H1 (cell line): ENCODE measurements at regions not wholly inside any gene's neighbourhood (a gene's known extent, or its start where the extent isn't known, plus 50 kb on each side); places are given as distances from the start of the nearest gene placed in this dataset.

Source experiments
- CTCF ChIA-PET: fragments of 300-600 bp; sonication (Branson Sonifier 250); formaldehyde crosslinking; loops from one replicate; lab custom pipeline; 2021; ENCODE audit not compliant: partially characterized antibody; lab: Charles Lee
- POLR2A ChIA-PET: fragments of 300-600 bp; sonication (Branson Sonifier 250); formaldehyde crosslinking; loops from one replicate; lab custom pipeline; 2021; ENCODE audit warnings: inconsistent platforms; ENCODE audit not compliant: partially characterized antibody; lab: Charles Lee
- DNase-seq, 2 experiments: peaks; one replicate each; pipeline versions ENCODE4 v3.0.0 to v3.0.0-alpha.2; 2010 to 2022; ENCODE audit warnings: low spot score in 2 of 2, low read depth in 1 of 2, mixed read lengths in 1 of 2
- FAIRE-seq: peaks from 2 replicates; lab custom pipeline; 2011; peaks lifted over from hg19 to GRCh38; lab: Jason Lieb, UNC
- H2AFZ ChIP-seq: 2 replicates; pipeline ENCODE4 v1.8.1; 2012; ENCODE audit warnings: low read length, inconsistent platforms
- H2AK5ac ChIP-seq: 2 replicates; pipeline ENCODE4 v1.6.1; 2013; ENCODE audit warnings: low read depth, low read length
- H2BK120ac ChIP-seq: replicated peaks from 2 replicates; pipeline ENCODE3; 2013; ENCODE audit warnings: low read depth, low read length, inconsistent platforms
- H2BK12ac ChIP-seq: 2 replicates; pipeline ENCODE4 v1.6.1; 2013; ENCODE audit warnings: low read depth, low read length
- H2BK15ac ChIP-seq: 2 replicates; pipeline ENCODE4 v1.6.1; 2013; ENCODE audit warnings: low read length
- H2BK20ac ChIP-seq: 2 replicates; pipeline ENCODE4 v1.6.1; 2013; ENCODE audit warnings: low read length
- H2BK5ac ChIP-seq: 2 replicates; pipeline ENCODE4 v1.6.1; 2013; ENCODE audit warnings: low read depth, low read length
- H3K14ac ChIP-seq: 2 replicates; pipeline ENCODE4 v1.6.1; 2013; ENCODE audit warnings: inconsistent platforms; ENCODE audit not compliant: insufficient read length
- H3K18ac ChIP-seq: 2 replicates; pipeline ENCODE4 v1.6.1; 2013; ENCODE audit warnings: low read length; ENCODE audit errors: extremely low read depth
- H3K23ac ChIP-seq: 2 replicates; pipeline ENCODE4 v1.6.1; 2013; ENCODE audit warnings: inconsistent platforms; ENCODE audit not compliant: insufficient read length
- H3K23me2 ChIP-seq: 2 replicates; pipeline ENCODE4 v1.6.1; 2013; ENCODE audit warnings: low read depth, low read length
- H3K27ac ChIP-seq: 2 replicates; pipeline ENCODE4 v1.6.1; 2011; ENCODE audit warnings: low read depth, low read length, inconsistent platforms
- H3K27me3 ChIP-seq, 4 experiments: replicated peaks in 1 of 4; 1 replicate in 1 of 4; 2 replicates in 3 of 4; pipeline versions ENCODE4 v1.6.1 to v1.8.1; 2011 to 2013; ENCODE audit warnings: low read length in 3 of 4, mild to moderate bottlenecking in 3 of 4, inconsistent platforms in 2 of 4, mixed read lengths in 2 of 4, moderate library complexity in 1 of 4; ENCODE audit not compliant: control insufficient read depth in 3 of 4, insufficient read depth in 3 of 4; ENCODE audit errors: extremely low read depth in 1 of 4
- H3K36me3 ChIP-seq, 4 experiments: 2 replicates each; pipeline versions ENCODE4 v1.6.1 to v1.8.1; 2011 to 2013; ENCODE audit warnings: mild to moderate bottlenecking in 4 of 4, low read length in 3 of 4, moderate library complexity in 2 of 4, control low read depth in 1 of 4, inconsistent platforms in 1 of 4; ENCODE audit not compliant: insufficient read depth in 4 of 4, control insufficient read depth in 2 of 4
- H3K4ac ChIP-seq: replicated peaks from 2 replicates; pipeline ENCODE3; 2013; ENCODE audit warnings: low read length, low read depth, mixed read lengths, inconsistent platforms; ENCODE audit not compliant: insufficient read length
- H3K4me1 ChIP-seq, 4 experiments: replicated peaks in 1 of 4; 1 replicate in 1 of 4; 2 replicates in 3 of 4; pipeline versions ENCODE4 v1.6.1 to v1.8.1; 2011 to 2013; ENCODE audit warnings: low read length in 3 of 4, inconsistent platforms in 2 of 4, mixed read lengths in 1 of 4; ENCODE audit not compliant: insufficient read depth in 4 of 4, control insufficient read depth in 3 of 4
- H3K4me2 ChIP-seq, 2 experiments: 2 replicates each; pipeline versions ENCODE4 v1.6.1 to v1.8.1; 2011 to 2013; ENCODE audit warnings: low read depth in 2 of 2, low read length in 2 of 2, control low read depth in 1 of 2, inconsistent platforms in 1 of 2, mild to moderate bottlenecking in 1 of 2; ENCODE audit not compliant: insufficient read depth in 1 of 2
- H3K4me3 ChIP-seq, 4 experiments: fragments of 200-600, 300-600 bp in 1 of 4; sonication (generic), shearing (Covaris generic), sonication (Bioruptor Twin) in 1 of 4; 2 replicates each; pipeline versions ENCODE4 v1.5.1 to v1.8.1; 2011 to 2016; ENCODE audit warnings: low read length in 4 of 4, low read depth in 3 of 4, control low read depth in 2 of 4, inconsistent platforms in 2 of 4, mild to moderate bottlenecking in 2 of 4, mixed read lengths in 1 of 4, moderate library complexity in 1 of 4; ENCODE audit not compliant: insufficient read depth in 2 of 4; ENCODE audit errors: extremely low read depth in 1 of 4
- H3K56ac ChIP-seq: replicated peaks from 2 replicates; pipeline ENCODE3; 2013; ENCODE audit warnings: low read depth, mild to moderate bottlenecking, mixed read lengths, low read length, inconsistent platforms; ENCODE audit not compliant: insufficient read length
- H3K79me1 ChIP-seq: 2 replicates; pipeline ENCODE4 v1.6.1; 2013; ENCODE audit warnings: low read depth, low read length, control low read depth
- H3K79me2 ChIP-seq, 2 experiments: 2 replicates each; pipeline versions ENCODE4 v1.6.1 to v1.8.1; 2012 to 2013; ENCODE audit warnings: low read length in 2 of 2, mild to moderate bottlenecking in 2 of 2, inconsistent platforms in 1 of 2; ENCODE audit not compliant: insufficient read depth in 2 of 2, control insufficient read depth in 1 of 2
- H3K9ac ChIP-seq, 4 experiments: replicated peaks in 1 of 4; 1 replicate in 1 of 4; 2 replicates in 3 of 4; pipeline versions ENCODE4 v1.6.1 to v1.8.1; 2011 to 2013; ENCODE audit warnings: low read depth in 3 of 4, low read length in 3 of 4, control low read depth in 2 of 4, mild to moderate bottlenecking in 2 of 4, moderate library complexity in 2 of 4, inconsistent platforms in 1 of 4; ENCODE audit errors: extremely low read depth in 1 of 4
- H3K9me3 ChIP-seq, 2 experiments: 2 replicates each; pipeline versions ENCODE4 v1.6.1 to v1.8.1; 2012 to 2013; ENCODE audit warnings: mild to moderate bottlenecking in 2 of 2, moderate library complexity in 2 of 2, control low read depth in 1 of 2, inconsistent platforms in 1 of 2, low read depth in 1 of 2, low read length in 1 of 2, mixed read lengths in 1 of 2; ENCODE audit not compliant: insufficient read depth in 2 of 2
- H4K20me1 ChIP-seq, 2 experiments: replicated peaks in 1 of 2; 2 replicates each; pipeline versions ENCODE3 to v1.8.1; 2011 to 2013; ENCODE audit warnings: inconsistent platforms in 2 of 2, low read length in 2 of 2, mild to moderate bottlenecking in 1 of 2; ENCODE audit not compliant: insufficient read depth in 2 of 2, control insufficient read depth in 1 of 2
- H4K5ac ChIP-seq: 2 replicates; pipeline ENCODE4 v1.6.1; 2013; ENCODE audit warnings: low read length, low read depth, mixed read lengths, inconsistent platforms; ENCODE audit not compliant: insufficient read length
- H4K8ac ChIP-seq: 2 replicates; pipeline ENCODE4 v1.8.0; 2013; ENCODE audit warnings: mild to moderate bottlenecking, moderate library complexity, low read length, inconsistent platforms; ENCODE audit not compliant: insufficient read depth; ENCODE audit errors: extremely low read depth
- H4K91ac ChIP-seq: replicated peaks from 2 replicates; pipeline ENCODE3; 2013; ENCODE audit warnings: low read length, mixed read lengths, inconsistent platforms; ENCODE audit not compliant: insufficient read length
- CREB1 ChIP-seq: IDR thresholded peaks from 2 replicates; pipeline ENCODE4 v1.6.1; 2012; ENCODE audit warnings: inconsistent platforms
- SP4 ChIP-seq: IDR thresholded peaks from 2 replicates; pipeline ENCODE4 v1.6.1; 2012; ENCODE audit warnings: low read length, inconsistent platforms
- WGBS, 2 experiments: shearing (Covaris generic) in 1 of 2; methylation state at CpG; one replicate each; pipeline versions ENCODE4 v1.1.6 to v1.1.7; 2013 to 2015; ENCODE audit warnings: low lambda C conversion rate in 2 of 2, mixed read lengths in 2 of 2, inconsistent platforms in 1 of 2, low coverage in 1 of 2, missing lambda C conversion rate in 1 of 2; ENCODE audit not compliant: insufficient replicate concordance in 2 of 2, insufficient coverage in 1 of 2, insufficient read length in 1 of 2; ENCODE audit errors: extremely low coverage in 1 of 2, missing lambda C conversion rate in 1 of 2; 5-methylcytosine and 5-hydroxymethylcytosine counted together

- FAIRE-seq (no peak), DNase-seq (no peak)
- H4K91ac ChIP-seq = no peak overlapping the region
- no peak overlapping the region for H2AK5ac ChIP-seq
- no peaks in the 10 kb centered on the region for H3K9me3 ChIP-seq
- no peak overlapping the region for H2BK20ac ChIP-seq
- H3K36me3 ChIP-seq = peaks cover 7 to 44% (median 27%) of the 10 kb centered on the region in 4 experiments; a peak in 7 of 8 replicates
- no peak overlapping the region for H3K14ac ChIP-seq
- H3K23ac ChIP-seq = no peak overlapping the region
- H4K20me1 ChIP-seq = peaks cover 1 to 2% of the 10 kb centered on the region in 2 experiments
- H2AFZ ChIP-seq = no peak overlapping the region
- H2BK12ac ChIP-seq = no peak overlapping the region
- H2BK15ac ChIP-seq = no peak overlapping the region
- no peak overlapping the region for H3K4me3 ChIP-seq
- POLR2A ChIA-PET = interaction anchor here (0.8 to 2.6 kb wide), 6 partner anchors 8 to 513 kb away, joined by 3 to 12 read pairs (median 3); no protein-coding TSS in a partner anchor
- H3K18ac ChIP-seq = no peak overlapping the region
- H3K4me2 ChIP-seq = no peak overlapping the region; a peak in 1 of 4 replicates
- no peaks in the 10 kb centered on the region for H3K79me1 ChIP-seq
- no peaks in the 10 kb centered on the region for H3K27me3 ChIP-seq
- H3K56ac ChIP-seq = no peak overlapping the region
- H3K4me1 ChIP-seq = peaks cover 0 to 4% (median 1%) of the 10 kb centered on the region in 4 experiments; a peak in 4 of 7 replicates
- no peaks in the 10 kb centered on the region for H3K23me2 ChIP-seq
- no peak overlapping the region for H3K4ac ChIP-seq
- CTCF ChIA-PET = no interaction called here
- WGBS, 2 experiments = 85% methylated on average over 4 of the region's 4 CpGs; no CpG with 5 or more reads in 1 of the 2 experiments
- H4K8ac ChIP-seq = no peak overlapping the region
- H4K5ac ChIP-seq = no peak overlapping the region
- no peak overlapping the region for H3K27ac ChIP-seq
- H2BK120ac ChIP-seq = no peak overlapping the region
- H2BK5ac ChIP-seq = no peak overlapping the region
- H3K9ac ChIP-seq = no peak overlapping the region
- H3K79me2 ChIP-seq = peaks cover 0 to 12% of the 10 kb centered on the region in 2 experiments; a peak in 2 of 4 replicates
- TF ChIP-seq SP4 = no peak
- TF ChIP-seq CREB1 = no peak
These were observed 57.8 kb upstream of the ETAA1 start for GRCh38 chr2:67339234-67339885.
